Fibroblast of the aortic adventitia (primary cell): ENCODE measurements at regions not wholly inside any gene's neighbourhood (a gene's known extent, or its start where the extent isn't known, plus 50 kb on each side); places are given as distances from the start of the nearest gene placed in this dataset. TPM values are rescaled to one million over a fixed set of nuclear protein-coding genes. Genes with fewer than 3 reads are reported as not detected.

ENCODE experiments used
- DNase-seq: peaks from one replicate; pipeline ENCODE4 v3.0.0-alpha.2; 2010; ENCODE audit warnings: low read depth
- H3K4me3 ChIP-seq: 2 replicates; pipeline ENCODE4 v1.5.1; 2011; ENCODE audit warnings: low read depth, mild to moderate bottlenecking, control low read depth, low read length, moderate library complexity
- small RNA-seq: library from RNA; depleted of rRNA; stranded (forward); fragments of <200 nt; gene quantifications from one replicate; pipeline ENCODE3, GENCODE V24; 2012
- TF ChIP-seq, protein P1 (sequence below): IDR thresholded peaks from 2 replicates; pipeline ENCODE4 v1.5.1; 2011; ENCODE audit warnings: mild to moderate bottlenecking, low read length, control low read depth, inconsistent platforms; ENCODE audit not compliant: insufficient read depth

DNA sequence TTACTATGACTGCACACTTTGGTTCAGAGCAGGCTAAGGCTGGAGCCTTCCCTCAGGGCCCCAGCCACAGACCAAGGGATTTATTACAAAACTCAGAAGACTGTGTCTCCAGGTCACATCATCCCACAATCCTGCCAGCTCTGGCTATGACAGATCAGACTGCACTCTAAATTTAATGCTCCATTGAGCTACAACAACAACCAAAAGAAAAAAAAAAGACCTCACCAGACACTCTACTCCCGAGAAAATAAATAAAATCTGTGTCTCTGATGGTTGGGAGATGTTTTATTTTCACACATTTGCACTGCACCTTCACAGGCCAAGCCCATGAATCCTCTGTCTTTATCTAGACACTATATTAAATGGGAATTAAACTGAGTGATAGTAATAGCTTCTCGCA is 50.8 kb upstream of the CTNNB1 start:
- DNase-seq, result no peak
- no peak overlapping the region for H3K4me3 ChIP-seq
- TF ChIP-seq, protein P1, sequence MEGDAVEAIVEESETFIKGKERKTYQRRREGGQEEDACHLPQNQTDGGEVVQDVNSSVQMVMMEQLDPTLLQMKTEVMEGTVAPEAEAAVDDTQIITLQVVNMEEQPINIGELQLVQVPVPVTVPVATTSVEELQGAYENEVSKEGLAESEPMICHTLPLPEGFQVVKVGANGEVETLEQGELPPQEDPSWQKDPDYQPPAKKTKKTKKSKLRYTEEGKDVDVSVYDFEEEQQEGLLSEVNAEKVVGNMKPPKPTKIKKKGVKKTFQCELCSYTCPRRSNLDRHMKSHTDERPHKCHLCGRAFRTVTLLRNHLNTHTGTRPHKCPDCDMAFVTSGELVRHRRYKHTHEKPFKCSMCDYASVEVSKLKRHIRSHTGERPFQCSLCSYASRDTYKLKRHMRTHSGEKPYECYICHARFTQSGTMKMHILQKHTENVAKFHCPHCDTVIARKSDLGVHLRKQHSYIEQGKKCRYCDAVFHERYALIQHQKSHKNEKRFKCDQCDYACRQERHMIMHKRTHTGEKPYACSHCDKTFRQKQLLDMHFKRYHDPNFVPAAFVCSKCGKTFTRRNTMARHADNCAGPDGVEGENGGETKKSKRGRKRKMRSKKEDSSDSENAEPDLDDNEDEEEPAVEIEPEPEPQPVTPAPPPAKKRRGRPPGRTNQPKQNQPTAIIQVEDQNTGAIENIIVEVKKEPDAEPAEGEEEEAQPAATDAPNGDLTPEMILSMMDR, result no peak

DNA sequence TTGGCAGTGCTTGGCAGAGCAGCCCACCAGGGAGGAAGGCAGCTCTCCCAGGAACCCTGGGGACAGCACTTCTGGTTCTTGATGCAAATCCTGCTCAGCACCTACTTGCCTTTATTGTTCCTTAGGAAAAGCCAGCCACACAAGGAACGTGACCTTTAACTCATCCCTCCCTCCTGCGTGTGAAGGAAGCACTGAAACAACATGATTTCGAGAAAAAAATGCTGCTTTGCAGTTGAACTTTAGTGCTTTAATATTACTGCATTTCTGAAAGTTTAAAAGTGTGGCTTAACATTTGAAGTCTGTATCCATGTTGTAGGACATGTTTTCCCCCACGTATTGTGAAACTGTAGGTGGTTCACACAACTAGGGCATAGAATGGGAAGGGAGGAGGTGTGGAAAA is 50.4 kb upstream of the CTNNB1 start:
- TF ChIP-seq, protein P1, result no peak
- DNase-seq, result no peak
- H3K4me3 ChIP-seq, result no peak overlapping the region

Small RNA genes lying in the stretch of these regions (small RNA-seq; reads per million reads assigned to genes)
- gene AC099560.2 (not detected), gene HMGN2P24 (not detected)
